NCI-H774 (cell line): ENCODE measurements at regions not wholly inside any gene's neighbourhood (a gene's known extent, or its start where the extent isn't known, plus 50 kb on each side); places are given as distances from the start of the nearest gene placed in this dataset.

Experiments
- DNase-seq: peaks from one replicate; lab custom pipeline; 2025; lab: John Stamatoyannopoulos, UW

DNA sequence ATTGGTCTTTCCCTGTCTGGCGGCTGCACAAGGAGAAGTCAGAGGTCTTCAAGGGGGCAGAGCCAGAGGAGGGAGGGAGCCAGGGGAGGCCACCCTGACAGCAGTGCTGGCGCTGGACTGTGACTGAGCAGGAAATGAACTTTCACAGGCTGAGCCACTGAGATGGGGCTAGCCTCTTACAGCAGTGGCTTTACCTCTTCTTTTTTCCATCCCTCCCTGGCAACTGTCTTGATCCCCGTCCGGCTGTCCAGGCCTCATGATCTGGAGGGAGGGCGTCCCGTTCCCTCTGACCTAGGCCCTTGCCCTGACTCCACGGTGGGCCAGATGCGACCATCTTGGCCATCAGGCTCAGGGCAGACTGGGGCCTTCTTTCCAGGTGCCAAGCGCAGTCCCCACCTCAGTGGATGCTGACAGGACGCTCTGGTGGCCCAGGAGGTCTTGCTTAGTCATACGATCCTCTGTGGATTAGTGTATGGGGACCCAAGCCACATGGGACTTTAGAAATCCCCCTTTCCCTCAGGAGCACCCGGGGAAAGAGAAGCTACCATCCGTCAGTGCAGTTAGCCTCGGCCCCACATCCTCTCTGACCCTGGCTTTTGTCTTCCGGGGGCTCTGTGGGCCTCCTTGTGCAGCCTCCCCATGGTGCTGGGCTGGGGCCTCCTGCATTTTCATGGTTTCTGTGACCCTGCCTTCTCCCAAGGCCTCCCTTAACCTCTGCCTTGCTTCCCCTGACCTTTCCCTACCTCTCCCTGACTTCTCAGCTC, 57.4 kb upstream of the CCDC167 start:
- DNase-seq = no peak

DNA sequence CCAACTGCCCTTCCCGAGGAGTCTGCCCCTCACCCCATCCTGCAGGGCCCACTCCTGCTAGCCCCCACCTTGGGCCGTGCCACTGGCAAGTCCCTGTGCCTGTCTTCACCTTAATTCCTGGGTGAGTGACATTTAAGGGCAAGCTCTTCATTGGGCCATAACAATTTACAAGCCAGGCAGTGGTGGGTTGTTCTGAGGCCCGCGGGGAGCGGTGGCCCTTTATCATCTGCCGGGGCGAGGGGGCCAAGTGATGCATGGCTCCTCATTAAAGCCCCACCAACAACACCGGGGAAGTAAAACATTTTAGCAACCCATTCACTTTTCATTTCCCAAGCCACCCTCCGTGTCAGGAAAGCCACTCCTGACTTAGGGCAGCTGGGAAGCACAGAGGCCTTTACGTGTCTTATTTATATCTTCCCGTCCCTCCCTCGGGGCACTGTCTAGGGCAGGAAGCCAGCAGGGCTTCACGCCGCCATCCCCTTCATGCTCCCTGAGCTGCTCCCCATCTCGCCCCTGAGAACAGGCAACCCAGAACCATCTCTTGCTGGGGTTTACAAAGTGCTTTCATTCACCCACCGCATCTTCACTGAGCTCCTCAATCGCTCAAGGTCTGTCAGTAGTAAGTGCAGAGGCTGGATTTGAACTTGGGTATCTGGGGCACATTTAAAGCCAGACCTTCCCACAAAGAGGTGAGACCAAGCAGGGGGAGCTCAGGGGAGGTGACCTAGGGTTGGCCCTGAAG, 55.5 kb upstream of the CCDC167 start:
- DNase-seq = no peak

DNA sequence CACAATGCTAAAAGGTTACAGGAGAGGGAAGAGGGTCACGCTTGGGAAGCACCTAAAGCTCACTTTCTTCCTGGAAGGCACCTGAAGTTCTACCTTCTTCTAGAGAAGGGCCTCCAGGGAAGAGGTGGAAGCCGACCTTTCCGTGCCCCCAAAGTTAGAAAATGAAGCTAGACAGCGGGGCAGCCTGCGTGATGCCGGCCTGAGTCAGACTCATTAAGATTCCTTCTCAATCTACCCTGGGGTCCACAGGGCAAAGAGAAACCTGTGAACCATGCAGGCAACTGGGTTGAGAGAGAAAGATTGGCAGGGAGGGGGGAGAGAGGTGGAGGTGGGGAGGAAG, 54.8 kb upstream of the CCDC167 start:
- no peak for DNase-seq

DNA sequence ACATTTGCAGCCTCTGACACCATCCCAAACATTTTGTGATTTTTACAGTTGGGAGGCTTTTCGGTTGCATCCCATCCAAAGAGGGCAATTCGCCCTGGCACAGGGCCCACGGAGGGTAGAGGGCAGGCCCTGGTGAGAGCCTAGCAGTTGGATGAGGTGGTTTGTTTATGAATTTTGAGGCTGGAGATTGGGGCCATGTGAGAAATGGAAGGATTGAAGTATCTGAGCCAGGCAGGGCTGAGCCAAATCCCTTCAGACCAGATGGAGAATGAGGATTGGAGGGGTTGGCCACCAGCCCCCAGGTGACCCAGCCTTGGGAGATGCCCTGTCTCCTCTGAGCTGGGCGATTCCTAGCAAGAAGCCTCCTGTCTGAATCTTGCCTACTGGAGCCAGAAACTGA, 52.6 kb upstream of the CCDC167 start:
- no peak for DNase-seq

DNA sequence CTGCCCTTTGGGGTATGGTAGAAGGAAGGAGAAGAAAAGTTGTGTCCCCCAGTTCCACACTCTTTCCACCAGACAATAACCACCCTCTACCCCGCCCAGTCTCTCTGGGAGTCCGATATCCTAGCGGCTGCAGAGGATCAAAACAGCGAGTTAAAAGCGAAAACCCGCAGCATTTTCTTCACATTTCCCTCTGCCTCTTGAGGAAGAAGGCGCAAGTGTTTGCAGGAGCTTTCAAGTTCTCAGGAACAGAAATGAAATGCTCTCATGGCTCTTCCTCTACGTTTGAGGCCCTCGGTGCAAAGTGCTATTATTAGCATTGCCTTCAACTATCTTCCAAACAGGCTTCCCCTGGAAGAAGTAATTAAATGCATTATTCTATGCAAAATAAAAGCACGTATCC, 52.2 kb upstream of the CCDC167 start:
- no peak for DNase-seq

DNA sequence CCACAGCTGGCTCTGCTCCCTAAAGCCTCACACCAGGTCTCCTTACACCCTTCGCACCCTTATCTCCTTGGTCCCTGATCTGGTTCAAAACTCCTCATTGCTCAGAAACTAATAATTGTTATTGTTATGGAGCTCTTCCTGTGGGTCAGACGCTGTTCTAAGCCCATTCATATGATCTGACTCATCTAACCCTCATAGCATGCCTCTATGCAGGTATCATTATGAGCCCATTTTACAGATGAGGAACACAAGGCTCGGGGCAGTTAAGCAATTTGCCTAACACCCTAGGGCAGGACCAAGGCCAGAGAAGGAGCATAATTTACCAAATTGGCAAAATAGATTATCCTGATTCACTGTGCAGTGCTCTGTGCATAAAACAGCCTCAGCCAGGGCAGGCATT, 51.8 kb upstream of the CCDC167 start:
- DNase-seq = no peak

DNA sequence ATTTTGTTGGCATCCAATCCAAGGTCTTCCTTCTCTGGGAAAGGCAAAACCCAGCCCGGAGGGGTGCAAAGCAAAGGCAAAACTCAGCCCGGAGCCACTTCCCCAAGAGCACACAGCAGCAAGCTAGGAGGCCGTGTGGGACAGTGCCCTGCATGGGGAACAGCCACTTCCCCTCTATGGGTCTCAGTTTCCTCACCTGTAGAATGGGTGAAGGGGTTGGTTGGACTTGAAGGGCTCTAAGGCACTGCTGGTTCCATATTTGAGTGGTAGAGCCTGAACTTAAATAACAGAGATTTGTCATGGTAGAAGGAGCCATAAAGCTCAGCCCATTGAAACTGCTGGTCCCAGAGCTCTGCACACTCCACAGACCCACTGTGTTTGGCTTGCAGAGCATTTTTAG, 51.3 kb upstream of the CCDC167 start:
- no peak for DNase-seq

DNA sequence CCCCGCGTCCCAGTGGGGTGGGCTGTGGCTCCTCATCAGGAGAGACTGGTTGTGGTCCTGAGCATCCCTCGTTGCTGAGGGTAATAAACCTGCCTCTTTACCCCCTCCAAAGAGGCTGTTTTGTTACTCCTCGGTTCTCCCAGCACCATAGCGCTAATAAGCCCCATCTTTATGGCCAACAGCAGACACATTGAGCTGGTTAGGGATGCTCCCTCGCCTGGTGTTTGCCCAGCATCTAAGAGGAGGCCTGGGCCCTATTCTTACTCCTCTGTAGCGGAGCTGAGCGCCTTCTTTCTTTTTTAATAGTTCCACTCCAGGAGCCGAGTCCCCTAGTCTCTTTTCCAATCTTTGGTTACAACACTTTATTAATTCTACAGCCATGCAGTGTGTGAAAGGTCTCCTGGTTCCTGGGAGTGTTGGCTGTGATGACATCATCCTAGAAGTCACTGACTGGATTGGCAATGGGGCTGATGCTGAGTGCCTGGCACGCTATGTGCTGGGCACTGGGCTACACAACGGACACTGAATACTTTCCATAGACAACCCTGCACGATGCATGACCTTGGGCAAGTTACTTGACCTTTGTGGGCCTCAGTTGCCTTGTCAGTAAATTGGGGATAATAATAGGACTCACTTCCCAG, 50.6 kb upstream of the CCDC167 start:
- DNase-seq = no peak

DNA sequence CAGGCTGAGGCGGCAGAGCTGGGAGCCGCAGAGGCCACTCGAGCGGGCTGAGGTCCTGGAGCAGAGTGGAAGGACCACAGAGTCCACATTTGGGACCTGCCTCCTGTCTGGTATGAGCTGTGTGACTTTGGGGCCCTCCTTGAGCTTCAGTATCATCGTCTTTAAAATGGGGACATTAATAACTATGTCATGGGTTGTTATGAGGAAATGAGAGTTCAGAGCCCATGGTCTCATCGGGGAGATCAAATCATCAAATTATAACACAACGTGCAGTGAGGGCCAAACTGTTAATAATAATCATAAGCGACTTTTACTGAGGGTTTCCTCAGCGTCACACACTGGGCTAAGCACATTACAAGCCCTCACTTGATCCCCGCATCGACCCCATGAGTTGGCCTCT, 49.9 kb upstream of the CCDC167 start:
- DNase-seq = no peak
